Tibial nerve (tissue), 4 donors: ENCODE measurements at regions not wholly inside any gene's neighbourhood (a gene's known extent, or its start where the extent isn't known, plus 50 kb on each side); places are given as distances from the start of the nearest gene placed in this dataset.
"Not testable (repeated sequence)": the region's sequence is repeated elsewhere in the genome, so short reads cannot be mapped to it uniquely, and the experiment has no call there.

Experiments used
- DNase-seq, 2 donors: peaks; one replicate each; pipeline ENCODE4 v3.0.0-alpha.2; 2019; ENCODE audit warnings: low spot score in 2 of 2
- H3K27ac ChIP-seq, 4 donors: fragments of 200-600 bp; sonication (generic) in 3 of 4; one replicate each; pipeline ENCODE4 v1.5.1; 2017 to 2019; ENCODE audit warnings: mild to moderate bottlenecking in 1 of 4
- H3K27me3 ChIP-seq, 2 donors: fragments of 200-600 bp; sonication (generic) in 1 of 2; one replicate each; pipeline versions ENCODE4 v1.5.1 to v1.6.0; 2017 to 2019
- H3K36me3 ChIP-seq, 3 donors: fragments of 200-600 bp; sonication (generic); one replicate each; pipeline ENCODE4 v1.5.1; 2018 to 2019
- H3K4me1 ChIP-seq, 4 donors: fragments of 200-600 bp; sonication (generic) in 3 of 4; one replicate each; pipeline ENCODE4 v1.5.1; 2017 to 2019
- H3K4me3 ChIP-seq, 4 donors: fragments of 200-600 bp; sonication (generic) in 3 of 4; one replicate each; pipeline ENCODE4 v1.5.1; 2017 to 2019; ENCODE audit warnings: mild to moderate bottlenecking in 1 of 4, moderate library complexity in 1 of 4
- H3K9me3 ChIP-seq, 4 donors: fragments of 200-600 bp; sonication (generic) in 3 of 4; one replicate each; pipeline ENCODE4 v1.5.1; 2017 to 2019
- WGBS, 2 donors: methylation state at CpG; one replicate each; pipeline ENCODE4 v1.1.5; 2018; 5-methylcytosine and 5-hydroxymethylcytosine counted together

- not testable (repeated sequence) for H3K4me1 ChIP-seq, H3K9me3 ChIP-seq, H3K36me3 ChIP-seq, DNase-seq, H3K27me3 ChIP-seq, H3K27ac ChIP-seq, H3K4me3 ChIP-seq
- 80 to 93% methylated on average over 3 to 5 of the region's 11 CpGs for whole genome bisulfite sequencing, 2 donors
Measured at GRCh38 chr9:42288865-42289229, 105.4 kb downstream of the SPATA31A6 start.

GRCh38 chr9:42300124-42300523 lies 116.7 kb downstream of the SPATA31A6 start:
- H3K27ac ChIP-seq, DNase-seq, H3K4me3 ChIP-seq, H3K27me3 ChIP-seq, H3K36me3 ChIP-seq, H3K4me1 ChIP-seq, H3K9me3 ChIP-seq: not testable (repeated sequence)

GRCh38 chr9:42306625-42307024 lies 123.2 kb downstream of the SPATA31A6 start:
- 19 to 23% methylated on average over 2 of the region's 2 CpGs for WGBS, 2 donors
- DNase-seq, result not testable (repeated sequence)

GRCh38 chr9:42307449-42307848 lies 124.0 kb downstream of the SPATA31A6 start:
- not testable (repeated sequence) for H3K36me3 ChIP-seq, H3K27ac ChIP-seq, DNase-seq, H3K27me3 ChIP-seq, H3K4me3 ChIP-seq, H3K9me3 ChIP-seq, H3K4me1 ChIP-seq
- WGBS, 2 donors, result 29 to 55% methylated on average over 2 of the region's 2 CpGs

More at GRCh38 chr9:42306625-42307024, 123.2 kb downstream of the SPATA31A6 start:
- not testable (repeated sequence) for H3K36me3 ChIP-seq, H3K27ac ChIP-seq, H3K4me3 ChIP-seq, H3K9me3 ChIP-seq, H3K4me1 ChIP-seq, H3K27me3 ChIP-seq

- not testable (repeated sequence) for H3K9me3 ChIP-seq, H3K36me3 ChIP-seq, DNase-seq, H3K4me3 ChIP-seq, H3K27me3 ChIP-seq, H3K27ac ChIP-seq, H3K4me1 ChIP-seq
- WGBS, 2 donors, result 48 to 51% methylated on average over 2 of the region's 2 CpGs
Measured at GRCh38 chr9:42310972-42311371, 127.5 kb downstream of the SPATA31A6 start.

- H3K4me1 ChIP-seq, DNase-seq, H3K27me3 ChIP-seq, H3K9me3 ChIP-seq, H3K27ac ChIP-seq, H3K4me3 ChIP-seq, H3K36me3 ChIP-seq: not testable (repeated sequence)
- 91 to 92% methylated on average over 5 of the region's 5 CpGs for WGBS, 2 donors
Measured at GRCh38 chr9:42316026-42316425, 132.6 kb downstream of the SPATA31A6 start.

- DNase-seq, H3K9me3 ChIP-seq, H3K4me1 ChIP-seq, H3K27ac ChIP-seq, H3K4me3 ChIP-seq, H3K27me3 ChIP-seq, H3K36me3 ChIP-seq: not testable (repeated sequence)
- 30 to 57% methylated on average over 3 of the region's 3 CpGs for whole genome bisulfite sequencing, 2 donors
Measured at GRCh38 chr9:42317677-42318076, 134.2 kb downstream of the SPATA31A6 start.

- H3K36me3 ChIP-seq, H3K9me3 ChIP-seq, H3K27me3 ChIP-seq, H3K4me3 ChIP-seq, H3K27ac ChIP-seq, DNase-seq, H3K4me1 ChIP-seq: not testable (repeated sequence)
- 24 to 33% methylated on average over 7 of the region's 7 CpGs for WGBS, 2 donors
Measured at GRCh38 chr9:42323084-42323809, 139.8 kb downstream of the SPATA31A6 start.

- not testable (repeated sequence) for H3K4me1 ChIP-seq, H3K36me3 ChIP-seq, H3K9me3 ChIP-seq, H3K4me3 ChIP-seq, H3K27me3 ChIP-seq, DNase-seq, H3K27ac ChIP-seq
Measured at GRCh38 chr9:42325142-42325541, 141.7 kb downstream of the SPATA31A6 start.

GRCh38 chr9:42325561-42325960 lies 142.1 kb downstream of the SPATA31A6 start:
- not testable (repeated sequence) for H3K27ac ChIP-seq, H3K27me3 ChIP-seq, H3K9me3 ChIP-seq, H3K36me3 ChIP-seq, H3K4me3 ChIP-seq, H3K4me1 ChIP-seq, DNase-seq
- WGBS, 2 donors, result 55 to 78% methylated on average over 2 of the region's 2 CpGs

GRCh38 chr9:42326482-42326881 lies 143.0 kb downstream of the SPATA31A6 start:
- WGBS, 2 donors, result 73 to 79% methylated on average over 2 of the region's 2 CpGs
- not testable (repeated sequence) for H3K4me3 ChIP-seq, H3K36me3 ChIP-seq, H3K4me1 ChIP-seq, DNase-seq, H3K27ac ChIP-seq, H3K9me3 ChIP-seq, H3K27me3 ChIP-seq

- H3K9me3 ChIP-seq, H3K36me3 ChIP-seq, H3K27me3 ChIP-seq, H3K27ac ChIP-seq, DNase-seq, H3K4me1 ChIP-seq, H3K4me3 ChIP-seq: not testable (repeated sequence)
Measured at GRCh38 chr9:42335342-42335741, 151.9 kb downstream of the SPATA31A6 start.

- H3K27me3 ChIP-seq, DNase-seq, H3K27ac ChIP-seq, H3K4me3 ChIP-seq, H3K4me1 ChIP-seq, H3K36me3 ChIP-seq, H3K9me3 ChIP-seq: not testable (repeated sequence)
- WGBS, 2 donors, result 84 to 93% methylated on average over 7 of the region's 7 CpGs
Measured at GRCh38 chr9:42335984-42336657, 152.7 kb downstream of the SPATA31A6 start.

- not testable (repeated sequence) for H3K4me1 ChIP-seq, H3K36me3 ChIP-seq, H3K9me3 ChIP-seq, H3K27me3 ChIP-seq, DNase-seq, H3K4me3 ChIP-seq, H3K27ac ChIP-seq
- 84 to 86% methylated on average over 4 of the region's 4 CpGs for WGBS, 2 donors
Measured at GRCh38 chr9:42338275-42338674, 154.8 kb downstream of the SPATA31A6 start.
